H1 (cell line): ENCODE measurements at regions not wholly inside any gene's neighbourhood (a gene's known extent, or its start where the extent isn't known, plus 50 kb on each side); places are given as distances from the start of the nearest gene placed in this dataset.

ENCODE experiments used
- CTCF ChIA-PET: fragments of 300-600 bp; sonication (Branson Sonifier 250); formaldehyde crosslinking; loops from one replicate; lab custom pipeline; 2021; ENCODE audit not compliant: partially characterized antibody; lab: Charles Lee
- POLR2A ChIA-PET: fragments of 300-600 bp; sonication (Branson Sonifier 250); formaldehyde crosslinking; loops from one replicate; lab custom pipeline; 2021; ENCODE audit warnings: inconsistent platforms; ENCODE audit not compliant: partially characterized antibody; lab: Charles Lee
- DNase-seq, 2 experiments: peaks; one replicate each; pipeline versions ENCODE4 v3.0.0 to v3.0.0-alpha.2; 2010 to 2022; ENCODE audit warnings: low spot score in 2 of 2, low read depth in 1 of 2, mixed read lengths in 1 of 2
- FAIRE-seq: peaks from 2 replicates; lab custom pipeline; 2011; peaks lifted over from hg19 to GRCh38; lab: Jason Lieb, UNC
- H2AFZ ChIP-seq: 2 replicates; pipeline ENCODE4 v1.8.1; 2012; ENCODE audit warnings: low read length, inconsistent platforms
- H2AK5ac ChIP-seq: 2 replicates; pipeline ENCODE4 v1.6.1; 2013; ENCODE audit warnings: low read depth, low read length
- H2BK120ac ChIP-seq: replicated peaks from 2 replicates; pipeline ENCODE3; 2013; ENCODE audit warnings: low read depth, low read length, inconsistent platforms
- H2BK12ac ChIP-seq: 2 replicates; pipeline ENCODE4 v1.6.1; 2013; ENCODE audit warnings: low read depth, low read length
- H2BK15ac ChIP-seq: 2 replicates; pipeline ENCODE4 v1.6.1; 2013; ENCODE audit warnings: low read length
- H2BK20ac ChIP-seq: 2 replicates; pipeline ENCODE4 v1.6.1; 2013; ENCODE audit warnings: low read length
- H2BK5ac ChIP-seq: 2 replicates; pipeline ENCODE4 v1.6.1; 2013; ENCODE audit warnings: low read depth, low read length
- H3K14ac ChIP-seq: 2 replicates; pipeline ENCODE4 v1.6.1; 2013; ENCODE audit warnings: inconsistent platforms; ENCODE audit not compliant: insufficient read length
- H3K18ac ChIP-seq: 2 replicates; pipeline ENCODE4 v1.6.1; 2013; ENCODE audit warnings: low read length; ENCODE audit errors: extremely low read depth
- H3K23ac ChIP-seq: 2 replicates; pipeline ENCODE4 v1.6.1; 2013; ENCODE audit warnings: inconsistent platforms; ENCODE audit not compliant: insufficient read length
- H3K23me2 ChIP-seq: 2 replicates; pipeline ENCODE4 v1.6.1; 2013; ENCODE audit warnings: low read depth, low read length
- H3K27ac ChIP-seq: 2 replicates; pipeline ENCODE4 v1.6.1; 2011; ENCODE audit warnings: low read depth, low read length, inconsistent platforms
- H3K27me3 ChIP-seq, 4 experiments: replicated peaks in 1 of 4; 1 replicate in 1 of 4; 2 replicates in 3 of 4; pipeline versions ENCODE4 v1.6.1 to v1.8.1; 2011 to 2013; ENCODE audit warnings: low read length in 3 of 4, mild to moderate bottlenecking in 3 of 4, inconsistent platforms in 2 of 4, mixed read lengths in 2 of 4, moderate library complexity in 1 of 4; ENCODE audit not compliant: control insufficient read depth in 3 of 4, insufficient read depth in 3 of 4; ENCODE audit errors: extremely low read depth in 1 of 4
- H3K36me3 ChIP-seq, 4 experiments: 2 replicates each; pipeline versions ENCODE4 v1.6.1 to v1.8.1; 2011 to 2013; ENCODE audit warnings: mild to moderate bottlenecking in 4 of 4, low read length in 3 of 4, moderate library complexity in 2 of 4, control low read depth in 1 of 4, inconsistent platforms in 1 of 4; ENCODE audit not compliant: insufficient read depth in 4 of 4, control insufficient read depth in 2 of 4
- H3K4ac ChIP-seq: replicated peaks from 2 replicates; pipeline ENCODE3; 2013; ENCODE audit warnings: low read length, low read depth, mixed read lengths, inconsistent platforms; ENCODE audit not compliant: insufficient read length
- H3K4me1 ChIP-seq, 4 experiments: replicated peaks in 1 of 4; 1 replicate in 1 of 4; 2 replicates in 3 of 4; pipeline versions ENCODE4 v1.6.1 to v1.8.1; 2011 to 2013; ENCODE audit warnings: low read length in 3 of 4, inconsistent platforms in 2 of 4, mixed read lengths in 1 of 4; ENCODE audit not compliant: insufficient read depth in 4 of 4, control insufficient read depth in 3 of 4
- H3K4me2 ChIP-seq, 2 experiments: 2 replicates each; pipeline versions ENCODE4 v1.6.1 to v1.8.1; 2011 to 2013; ENCODE audit warnings: low read depth in 2 of 2, low read length in 2 of 2, control low read depth in 1 of 2, inconsistent platforms in 1 of 2, mild to moderate bottlenecking in 1 of 2; ENCODE audit not compliant: insufficient read depth in 1 of 2
- H3K4me3 ChIP-seq, 4 experiments: fragments of 200-600, 300-600 bp in 1 of 4; sonication (generic), shearing (Covaris generic), sonication (Bioruptor Twin) in 1 of 4; 2 replicates each; pipeline versions ENCODE4 v1.5.1 to v1.8.1; 2011 to 2016; ENCODE audit warnings: low read length in 4 of 4, low read depth in 3 of 4, control low read depth in 2 of 4, inconsistent platforms in 2 of 4, mild to moderate bottlenecking in 2 of 4, mixed read lengths in 1 of 4, moderate library complexity in 1 of 4; ENCODE audit not compliant: insufficient read depth in 2 of 4; ENCODE audit errors: extremely low read depth in 1 of 4
- H3K56ac ChIP-seq: replicated peaks from 2 replicates; pipeline ENCODE3; 2013; ENCODE audit warnings: low read depth, mild to moderate bottlenecking, mixed read lengths, low read length, inconsistent platforms; ENCODE audit not compliant: insufficient read length
- H3K79me1 ChIP-seq: 2 replicates; pipeline ENCODE4 v1.6.1; 2013; ENCODE audit warnings: low read depth, low read length, control low read depth
- H3K79me2 ChIP-seq, 2 experiments: 2 replicates each; pipeline versions ENCODE4 v1.6.1 to v1.8.1; 2012 to 2013; ENCODE audit warnings: low read length in 2 of 2, mild to moderate bottlenecking in 2 of 2, inconsistent platforms in 1 of 2; ENCODE audit not compliant: insufficient read depth in 2 of 2, control insufficient read depth in 1 of 2
- H3K9ac ChIP-seq, 4 experiments: replicated peaks in 1 of 4; 1 replicate in 1 of 4; 2 replicates in 3 of 4; pipeline versions ENCODE4 v1.6.1 to v1.8.1; 2011 to 2013; ENCODE audit warnings: low read depth in 3 of 4, low read length in 3 of 4, control low read depth in 2 of 4, mild to moderate bottlenecking in 2 of 4, moderate library complexity in 2 of 4, inconsistent platforms in 1 of 4; ENCODE audit errors: extremely low read depth in 1 of 4
- H3K9me3 ChIP-seq, 2 experiments: 2 replicates each; pipeline versions ENCODE4 v1.6.1 to v1.8.1; 2012 to 2013; ENCODE audit warnings: mild to moderate bottlenecking in 2 of 2, moderate library complexity in 2 of 2, control low read depth in 1 of 2, inconsistent platforms in 1 of 2, low read depth in 1 of 2, low read length in 1 of 2, mixed read lengths in 1 of 2; ENCODE audit not compliant: insufficient read depth in 2 of 2
- H4K20me1 ChIP-seq, 2 experiments: replicated peaks in 1 of 2; 2 replicates each; pipeline versions ENCODE3 to v1.8.1; 2011 to 2013; ENCODE audit warnings: inconsistent platforms in 2 of 2, low read length in 2 of 2, mild to moderate bottlenecking in 1 of 2; ENCODE audit not compliant: insufficient read depth in 2 of 2, control insufficient read depth in 1 of 2
- H4K5ac ChIP-seq: 2 replicates; pipeline ENCODE4 v1.6.1; 2013; ENCODE audit warnings: low read length, low read depth, mixed read lengths, inconsistent platforms; ENCODE audit not compliant: insufficient read length
- H4K8ac ChIP-seq: 2 replicates; pipeline ENCODE4 v1.8.0; 2013; ENCODE audit warnings: mild to moderate bottlenecking, moderate library complexity, low read length, inconsistent platforms; ENCODE audit not compliant: insufficient read depth; ENCODE audit errors: extremely low read depth
- H4K91ac ChIP-seq: replicated peaks from 2 replicates; pipeline ENCODE3; 2013; ENCODE audit warnings: low read length, mixed read lengths, inconsistent platforms; ENCODE audit not compliant: insufficient read length
- CHD2 ChIP-seq: IDR thresholded peaks from 2 replicates; pipeline ENCODE4 v1.6.1; 2012; ENCODE audit warnings: low read length, improper control_type of control experiment
- JUND ChIP-seq: IDR thresholded peaks from 2 replicates; pipeline ENCODE4 v1.6.1; 2011; ENCODE audit warnings: mild to moderate bottlenecking, improper control_type of control experiment, low read length
- SIN3A ChIP-seq, 2 experiments: IDR thresholded peaks in 1 of 2; conservative IDR thresholded peaks in 1 of 2; 2 replicates each; pipeline ENCODE4 v1.6.1; 2011 to 2012; ENCODE audit warnings: low read length in 2 of 2, improper control_type of control experiment in 1 of 2, low read depth in 1 of 2, mild to moderate bottlenecking in 1 of 2
- SIRT6 ChIP-seq: IDR thresholded peaks from one replicate; pipeline ENCODE4 v1.7.1; 2012; ENCODE audit warnings: low read length, inconsistent platforms
- WGBS, 2 experiments: shearing (Covaris generic) in 1 of 2; methylation state at CpG; one replicate each; pipeline versions ENCODE4 v1.1.6 to v1.1.7; 2013 to 2015; ENCODE audit warnings: low lambda C conversion rate in 2 of 2, mixed read lengths in 2 of 2, inconsistent platforms in 1 of 2, low coverage in 1 of 2, missing lambda C conversion rate in 1 of 2; ENCODE audit not compliant: insufficient replicate concordance in 2 of 2, insufficient coverage in 1 of 2, insufficient read length in 1 of 2; ENCODE audit errors: extremely low coverage in 1 of 2, missing lambda C conversion rate in 1 of 2; 5-methylcytosine and 5-hydroxymethylcytosine counted together

DNA sequence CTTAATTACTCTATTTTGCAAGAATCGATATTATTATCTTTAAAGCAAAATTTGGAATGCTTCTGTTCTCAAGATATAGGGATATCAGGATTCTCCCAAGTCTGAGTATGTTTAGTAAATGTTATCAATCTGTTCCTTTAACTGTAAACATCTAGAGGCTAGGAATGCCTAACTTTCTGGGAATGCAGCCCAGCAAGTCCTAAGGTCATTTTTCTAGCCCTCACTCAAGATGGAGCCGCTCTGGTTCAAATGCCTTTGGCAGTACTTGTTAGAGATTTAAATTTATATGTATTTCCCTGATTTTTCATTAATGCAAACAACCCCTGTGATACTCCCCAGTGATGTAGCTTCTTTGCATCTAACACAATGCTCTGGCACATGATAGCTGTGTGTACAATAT, 623.8 kb upstream of the LCORL start:
- Histone ChIP-seq H4K91ac (no peak overlapping the region), H4K8ac (no peak overlapping the region), H3K9me3 (0 out of 4 replicates have a peak, but pooled peaks cover 0 to 2% of the 10 kb centered on the region in 2 experiments), H2BK20ac (no peak overlapping the region), H3K79me2 (no peaks in the 10 kb centered on the region), H2AK5ac (no peak overlapping the region), H4K20me1 (no peaks in the 10 kb centered on the region), H2AFZ (no peak overlapping the region), H3K27ac (no peak overlapping the region), H3K23ac (no peak overlapping the region), H2BK15ac (no peak overlapping the region), H3K36me3 (no peaks in the 10 kb centered on the region), H3K18ac (no peak overlapping the region), H2BK120ac (no peak overlapping the region), H3K4me1 (no peaks in the 10 kb centered on the region), H3K27me3 (no peaks in the 10 kb centered on the region), H3K9ac (no peak overlapping the region), H2BK12ac (no peak overlapping the region), H4K5ac (no peak overlapping the region), H3K56ac (no peak overlapping the region), H3K14ac (no peak overlapping the region), H3K4me3 (no peak overlapping the region), H3K4me2 (no peak overlapping the region), H3K79me1 (no peaks in the 10 kb centered on the region), H3K23me2 (no peaks in the 10 kb centered on the region), H2BK5ac (no peak overlapping the region), H3K4ac (no peak overlapping the region)
- FAIRE-seq (no peak), DNase-seq (no peak)
- ChIA-PET CTCF (no interaction called here), POLR2A (no interaction called here)
- TF ChIP-seq JUND (no peak), CHD2 (no peak), SIRT6 (no peak), SIN3A (conservative IDR thresholded peaks at IDR 0.05 in 1 of 2, IDR thresholded peaks at IDR 0.05 in 1 of 2; ENCODE audit: low read depth in 1 of 2, low read length in 2 of 2) (no peak)
- 93% methylated on average over 2 of the region's 2 CpGs; no CpG with 5 or more reads in 1 of the 2 experiments for WGBS, 2 experiments
